PFSK-1 (cell line): ENCODE measurements at regions not wholly inside any gene's neighbourhood (a gene's known extent, or its start where the extent isn't known, plus 50 kb on each side); places are given as distances from the start of the nearest gene placed in this dataset.

ENCODE experiments used
- FOXP2 ChIP-seq: optimal IDR thresholded peaks from 2 replicates; pipeline ENCODE3; 2011; ENCODE audit warnings: borderline replicate concordance, control low read depth, inconsistent platforms; ENCODE audit not compliant: insufficient read depth; ENCODE audit errors: extremely low read length, extremely low read depth
- POLR2AphosphoS5 ChIP-seq: IDR thresholded peaks from 2 replicates; pipeline ENCODE4 v1.6.1; 2012; ENCODE audit warnings: low read depth, mild to moderate bottlenecking, control low read depth, low read length, moderate library complexity
- SIN3A ChIP-seq: IDR thresholded peaks from 2 replicates; pipeline ENCODE4 v1.6.1; 2012; ENCODE audit warnings: mild to moderate bottlenecking, low read length, moderate library complexity, borderline replicate concordance; ENCODE audit not compliant: insufficient read depth
- TAF1 ChIP-seq: IDR thresholded peaks from 2 replicates; pipeline ENCODE4 v1.6.1; 2012; ENCODE audit warnings: low read length, control low read depth, borderline replicate concordance; ENCODE audit not compliant: insufficient read depth
- TF ChIP-seq, protein P1 (sequence below), 2 experiments: IDR thresholded peaks; 2 replicates each; pipeline versions ENCODE4 v1.6.1 to v1.8.0; 2011 to 2012; ENCODE audit warnings: low read depth in 2 of 2, low read length in 2 of 2, control low read depth in 1 of 2, inconsistent platforms in 1 of 2, mild to moderate bottlenecking in 1 of 2, moderate library complexity in 1 of 2; ENCODE audit not compliant: insufficient read depth in 1 of 2

DNA sequence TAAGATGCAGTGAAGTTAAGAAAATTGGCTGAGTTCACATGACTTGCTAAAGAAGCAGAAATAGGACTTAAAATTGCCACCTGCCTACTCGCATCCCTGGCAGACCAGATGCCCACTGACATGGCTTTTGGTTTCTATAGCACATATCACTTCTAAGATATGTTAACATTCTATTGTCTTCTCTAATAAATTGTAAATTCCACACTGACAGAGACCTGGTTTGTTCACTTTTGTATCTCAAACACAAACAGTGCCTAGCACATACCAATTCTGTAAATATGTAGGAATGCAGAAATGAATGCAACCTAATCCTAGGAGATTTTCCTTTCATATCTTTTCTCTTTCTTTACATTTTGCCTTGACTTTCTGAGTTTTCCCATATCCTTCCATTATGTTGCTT lies 1047.6 kb downstream of the AACS start:
- TF ChIP-seq TAF1 (no peak), FOXP2 (no peak), POLR2AphosphoS5 (no peak), SIN3A (no peak)
- TF ChIP-seq, protein P1, sequence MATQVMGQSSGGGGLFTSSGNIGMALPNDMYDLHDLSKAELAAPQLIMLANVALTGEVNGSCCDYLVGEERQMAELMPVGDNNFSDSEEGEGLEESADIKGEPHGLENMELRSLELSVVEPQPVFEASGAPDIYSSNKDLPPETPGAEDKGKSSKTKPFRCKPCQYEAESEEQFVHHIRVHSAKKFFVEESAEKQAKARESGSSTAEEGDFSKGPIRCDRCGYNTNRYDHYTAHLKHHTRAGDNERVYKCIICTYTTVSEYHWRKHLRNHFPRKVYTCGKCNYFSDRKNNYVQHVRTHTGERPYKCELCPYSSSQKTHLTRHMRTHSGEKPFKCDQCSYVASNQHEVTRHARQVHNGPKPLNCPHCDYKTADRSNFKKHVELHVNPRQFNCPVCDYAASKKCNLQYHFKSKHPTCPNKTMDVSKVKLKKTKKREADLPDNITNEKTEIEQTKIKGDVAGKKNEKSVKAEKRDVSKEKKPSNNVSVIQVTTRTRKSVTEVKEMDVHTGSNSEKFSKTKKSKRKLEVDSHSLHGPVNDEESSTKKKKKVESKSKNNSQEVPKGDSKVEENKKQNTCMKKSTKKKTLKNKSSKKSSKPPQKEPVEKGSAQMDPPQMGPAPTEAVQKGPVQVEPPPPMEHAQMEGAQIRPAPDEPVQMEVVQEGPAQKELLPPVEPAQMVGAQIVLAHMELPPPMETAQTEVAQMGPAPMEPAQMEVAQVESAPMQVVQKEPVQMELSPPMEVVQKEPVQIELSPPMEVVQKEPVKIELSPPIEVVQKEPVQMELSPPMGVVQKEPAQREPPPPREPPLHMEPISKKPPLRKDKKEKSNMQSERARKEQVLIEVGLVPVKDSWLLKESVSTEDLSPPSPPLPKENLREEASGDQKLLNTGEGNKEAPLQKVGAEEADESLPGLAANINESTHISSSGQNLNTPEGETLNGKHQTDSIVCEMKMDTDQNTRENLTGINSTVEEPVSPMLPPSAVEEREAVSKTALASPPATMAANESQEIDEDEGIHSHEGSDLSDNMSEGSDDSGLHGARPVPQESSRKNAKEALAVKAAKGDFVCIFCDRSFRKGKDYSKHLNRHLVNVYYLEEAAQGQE (IDR thresholded peaks at IDR 0.05; ENCODE audit: insufficient read depth in 1 of 2, low read depth in 2 of 2, low read length in 2 of 2): no peak

DNA sequence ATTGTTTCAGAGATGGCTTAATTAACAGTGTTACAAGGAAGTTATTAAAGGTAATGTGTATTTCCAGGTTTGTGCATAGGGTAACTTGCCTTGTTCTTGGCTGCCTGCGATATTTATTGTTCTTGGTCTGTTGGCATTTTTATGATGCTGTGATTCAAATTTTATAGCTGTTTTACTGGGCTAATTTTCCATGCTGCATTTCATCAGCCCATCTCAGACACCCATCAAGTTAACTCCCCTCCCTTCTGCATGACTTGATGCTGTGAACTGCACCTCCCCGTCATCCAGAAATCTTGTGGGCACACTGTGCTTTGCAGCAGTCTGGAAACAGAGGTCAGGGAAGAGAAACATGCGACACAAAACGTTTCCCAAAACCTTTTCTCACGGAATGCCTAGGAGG lies 1049.2 kb downstream of the AACS start:
- TF ChIP-seq SIN3A: no peak

DNA sequence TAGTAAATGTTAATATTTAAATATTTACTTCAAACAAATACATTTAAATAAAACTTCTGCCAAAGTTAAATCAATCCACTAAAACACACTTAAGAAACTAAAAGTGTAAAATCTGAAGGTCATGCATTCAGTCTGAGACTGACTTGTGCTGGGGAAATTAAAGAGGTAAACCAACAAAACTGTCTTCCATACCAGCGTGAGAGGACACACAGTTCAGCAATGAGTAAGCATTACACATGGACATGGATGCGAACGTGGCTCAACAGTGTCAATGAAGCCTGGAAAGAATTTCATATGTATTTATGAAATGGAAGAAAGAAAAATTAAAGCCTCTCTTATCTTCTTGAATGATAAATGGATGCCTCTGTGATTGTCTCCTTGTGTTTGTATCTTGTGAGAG lies 1052.3 kb downstream of the AACS start:
- TF ChIP-seq TAF1: no peak
- TF ChIP-seq POLR2AphosphoS5: no peak
- TF ChIP-seq FOXP2: no peak
- TF ChIP-seq, protein P1 (IDR thresholded peaks at IDR 0.05; ENCODE audit: insufficient read depth in 1 of 2, low read depth in 2 of 2, low read length in 2 of 2): no peak
- no peak for TF ChIP-seq SIN3A

DNA sequence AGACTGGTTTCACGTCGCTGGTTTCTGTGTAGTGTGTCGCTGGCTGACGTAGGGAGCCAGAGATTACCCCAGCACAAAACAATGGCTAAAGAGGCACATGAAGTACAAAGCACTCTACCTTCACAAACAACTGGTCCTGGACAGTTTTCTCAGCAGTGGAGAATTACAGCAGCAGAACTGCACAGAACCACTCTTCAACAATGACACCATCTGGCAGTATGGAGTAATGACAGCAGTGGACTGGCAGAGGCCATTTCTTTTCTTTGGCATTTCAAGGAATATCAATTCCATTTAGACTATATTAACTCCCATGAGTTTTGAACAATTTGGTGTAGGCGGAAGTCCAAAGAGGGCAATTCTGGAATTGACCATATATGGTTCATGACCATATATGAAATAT lies 1074.1 kb downstream of the AACS start:
- TF ChIP-seq, protein P1 (IDR thresholded peaks at IDR 0.05; ENCODE audit: insufficient read depth in 1 of 2, low read depth in 2 of 2, low read length in 2 of 2): no peak
- no peak for TF ChIP-seq FOXP2
- no peak for TF ChIP-seq SIN3A
- TF ChIP-seq TAF1: no peak
- no peak for TF ChIP-seq POLR2AphosphoS5

DNA sequence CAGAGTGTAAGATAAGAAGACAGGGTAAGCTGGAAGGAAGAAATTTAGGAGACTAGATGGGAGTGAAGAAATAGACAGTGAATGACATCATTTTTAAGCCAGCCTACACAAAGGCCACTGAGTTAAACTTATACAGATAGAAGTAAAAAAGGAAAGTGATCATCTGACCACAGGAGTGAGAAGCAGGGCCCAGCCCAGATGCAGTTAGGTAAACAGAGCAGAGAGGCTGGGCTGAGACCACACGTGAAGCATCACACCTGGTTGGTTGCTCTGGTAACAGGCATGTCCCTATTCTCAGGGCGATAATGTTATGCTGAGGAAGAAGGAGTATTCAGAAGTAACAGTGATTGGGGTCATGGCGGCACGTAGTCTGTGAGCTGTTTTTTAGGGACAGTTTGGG lies 1079.4 kb downstream of the AACS start:
- TF ChIP-seq POLR2AphosphoS5 (no peak), FOXP2 (no peak), SIN3A (no peak), TAF1 (no peak)
- TF ChIP-seq, protein P1 (IDR thresholded peaks at IDR 0.05; ENCODE audit: insufficient read depth in 1 of 2, low read depth in 2 of 2, low read length in 2 of 2): no peak

DNA sequence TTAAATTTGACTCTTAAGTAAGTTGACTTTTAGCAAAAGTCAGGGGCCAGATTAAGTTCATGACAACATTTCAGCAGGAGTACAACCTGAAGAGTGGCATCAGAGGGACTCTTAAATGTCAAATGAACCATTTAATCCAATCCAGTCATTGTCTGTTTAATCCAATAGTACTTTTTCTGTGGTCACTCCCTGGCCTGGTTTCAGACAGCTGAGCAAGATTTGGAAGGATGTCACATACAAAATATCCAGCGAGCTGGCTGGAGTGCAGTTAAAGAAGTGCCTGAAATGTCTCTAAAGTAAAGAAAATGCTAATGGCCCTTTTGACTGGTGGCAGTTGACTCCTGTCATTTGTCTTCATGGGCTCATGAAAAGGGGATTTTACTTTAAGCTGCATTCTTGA lies 1082.1 kb downstream of the AACS start:
- TF ChIP-seq, protein P1 (IDR thresholded peaks at IDR 0.05; ENCODE audit: insufficient read depth in 1 of 2, low read depth in 2 of 2, low read length in 2 of 2): no peak
- TF ChIP-seq TAF1: no peak
- TF ChIP-seq FOXP2: no peak
- no peak for TF ChIP-seq SIN3A
- no peak for TF ChIP-seq POLR2AphosphoS5
